Neuron (in vitro differentiated cells): ENCODE measurements at regions not wholly inside any gene's neighbourhood (a gene's known extent, or its start where the extent isn't known, plus 50 kb on each side); places are given as distances from the start of the nearest gene placed in this dataset.

Experiments used
- H2AFZ ChIP-seq: one replicate; pipeline ENCODE4 v1.6.1; 2013; ENCODE audit warnings: low read depth, mild to moderate bottlenecking, inconsistent platforms, low read length, moderate library complexity
- H3K27me3 ChIP-seq: one replicate; pipeline ENCODE4 v1.6.1; 2013; ENCODE audit warnings: low read length; ENCODE audit not compliant: insufficient read depth
- H3K36me3 ChIP-seq: one replicate; pipeline ENCODE4 v1.6.1; 2013; ENCODE audit warnings: low read length; ENCODE audit not compliant: insufficient read depth
- H3K4me1 ChIP-seq: one replicate; pipeline ENCODE4 v1.6.1; 2013; ENCODE audit warnings: low read length; ENCODE audit not compliant: insufficient read depth
- H3K4me3 ChIP-seq: 2 replicates; pipeline ENCODE4 v1.5.1; 2013; ENCODE audit warnings: mild to moderate bottlenecking, low read length, moderate library complexity
- H3K9me3 ChIP-seq: one replicate; pipeline ENCODE4 v1.6.1; 2013; ENCODE audit warnings: low read length

GRCh38 chr2:146615778-146616177 lies 1229.1 kb upstream of the ACVR2A start:
- no peak overlapping the region for H2AFZ ChIP-seq
- H3K9me3 ChIP-seq, result peaks cover 2% of the 10 kb centered on the region
- no peaks in the 10 kb centered on the region for H3K36me3 ChIP-seq

GRCh38 chr2:146608490-146608889 lies 1236.3 kb upstream of the ACVR2A start:
- Histone ChIP-seq H3K36me3 (no peaks in the 10 kb centered on the region), H3K27me3 (no peaks in the 10 kb centered on the region), H3K9me3 (no peaks in the 10 kb centered on the region), H3K4me1 (no peaks in the 10 kb centered on the region), H3K4me3 (no peak overlapping the region), H2AFZ (no peak overlapping the region)

More at GRCh38 chr2:146615778-146616177, 1229.1 kb upstream of the ACVR2A start:
- Histone ChIP-seq H3K4me3 (no peak overlapping the region), H3K4me1 (no peaks in the 10 kb centered on the region), H3K27me3 (no peaks in the 10 kb centered on the region)

GRCh38 chr2:146604521-146604920 lies 1240.3 kb upstream of the ACVR2A start:
- Histone ChIP-seq H3K4me1 (no peaks in the 10 kb centered on the region), H3K4me3 (no peak overlapping the region), H3K9me3 (no peaks in the 10 kb centered on the region), H3K36me3 (no peaks in the 10 kb centered on the region), H2AFZ (no peak overlapping the region), H3K27me3 (no peaks in the 10 kb centered on the region)

GRCh38 chr2:146602856-146603255 lies 1242.0 kb upstream of the ACVR2A start:
- Histone ChIP-seq H3K4me3 (no peak overlapping the region), H2AFZ (no peak overlapping the region), H3K9me3 (no peaks in the 10 kb centered on the region), H3K36me3 (no peaks in the 10 kb centered on the region), H3K4me1 (no peaks in the 10 kb centered on the region), H3K27me3 (no peaks in the 10 kb centered on the region)

- Histone ChIP-seq H3K4me1 (no peaks in the 10 kb centered on the region), H3K9me3 (no peaks in the 10 kb centered on the region), H3K36me3 (no peaks in the 10 kb centered on the region), H3K4me3 (no peak overlapping the region), H3K27me3 (no peaks in the 10 kb centered on the region), H2AFZ (no peak overlapping the region)
Measured at GRCh38 chr2:146602383-146602782, 1242.4 kb upstream of the ACVR2A start.

- Histone ChIP-seq H3K4me1 (no peaks in the 10 kb centered on the region), H3K4me3 (no peak overlapping the region), H2AFZ (no peak overlapping the region), H3K36me3 (no peaks in the 10 kb centered on the region), H3K9me3 (no peaks in the 10 kb centered on the region), H3K27me3 (no peaks in the 10 kb centered on the region)
Measured at GRCh38 chr2:146598791-146599190, 1246.0 kb upstream of the ACVR2A start.

- no peaks in the 10 kb centered on the region for H3K9me3 ChIP-seq
- no peaks in the 10 kb centered on the region for H3K4me1 ChIP-seq
- no peaks in the 10 kb centered on the region for H3K27me3 ChIP-seq
- no peak overlapping the region for H3K4me3 ChIP-seq
- no peak overlapping the region for H2AFZ ChIP-seq
- no peaks in the 10 kb centered on the region for H3K36me3 ChIP-seq
Measured at GRCh38 chr2:146597291-146597690, 1247.5 kb upstream of the ACVR2A start.

- Histone ChIP-seq H3K4me1 (no peaks in the 10 kb centered on the region), H3K9me3 (no peaks in the 10 kb centered on the region), H3K36me3 (no peaks in the 10 kb centered on the region), H3K27me3 (no peaks in the 10 kb centered on the region), H2AFZ (no peak overlapping the region), H3K4me3 (no peak overlapping the region)
Measured at GRCh38 chr2:146591908-146592307, 1252.9 kb upstream of the ACVR2A start.

- Histone ChIP-seq H3K4me1 (no peaks in the 10 kb centered on the region), H3K4me3 (no peak overlapping the region), H3K9me3 (no peaks in the 10 kb centered on the region), H3K36me3 (no peaks in the 10 kb centered on the region), H2AFZ (no peak overlapping the region), H3K27me3 (no peaks in the 10 kb centered on the region)
Measured at GRCh38 chr2:146587291-146587713, 1257.5 kb upstream of the ACVR2A start.

GRCh38 chr2:146584316-146584715 lies 1260.5 kb upstream of the ACVR2A start:
- H3K36me3 ChIP-seq, result no peaks in the 10 kb centered on the region
- no peaks in the 10 kb centered on the region for H3K27me3 ChIP-seq
- no peak overlapping the region for H3K4me3 ChIP-seq
- H2AFZ ChIP-seq, result no peak overlapping the region
- no peaks in the 10 kb centered on the region for H3K4me1 ChIP-seq
- H3K9me3 ChIP-seq, result no peaks in the 10 kb centered on the region

GRCh38 chr2:146579147-146579930 lies 1265.5 kb upstream of the ACVR2A start:
- Histone ChIP-seq H3K9me3 (no peaks in the 10 kb centered on the region), H3K4me1 (no peaks in the 10 kb centered on the region), H3K36me3 (no peaks in the 10 kb centered on the region), H3K27me3 (no peaks in the 10 kb centered on the region), H2AFZ (no peak overlapping the region), H3K4me3 (no peak overlapping the region)

GRCh38 chr2:146576339-146577111 lies 1268.3 kb upstream of the ACVR2A start:
- H3K27me3 ChIP-seq, result no peaks in the 10 kb centered on the region
- H3K9me3 ChIP-seq, result no peaks in the 10 kb centered on the region
- H2AFZ ChIP-seq, result no peak overlapping the region
- no peaks in the 10 kb centered on the region for H3K36me3 ChIP-seq
- no peak overlapping the region for H3K4me3 ChIP-seq
- H3K4me1 ChIP-seq, result peaks cover 5% of the 10 kb centered on the region

- H3K4me1 ChIP-seq, result peaks cover 5% of the 10 kb centered on the region
- peak overlapping the region; percentile 92 for H2AFZ ChIP-seq
- H3K9me3 ChIP-seq, result no peaks in the 10 kb centered on the region
- H3K27me3 ChIP-seq, result no peaks in the 10 kb centered on the region
- no peak overlapping the region for H3K4me3 ChIP-seq
- H3K36me3 ChIP-seq, result no peaks in the 10 kb centered on the region
Measured at GRCh38 chr2:146572598-146572997, 1272.2 kb upstream of the ACVR2A start.
